GM18873 (cell line): ENCODE measurements at regions not wholly inside any gene's neighbourhood (a gene's known extent, or its start where the extent isn't known, plus 50 kb on each side); places are given as distances from the start of the nearest gene placed in this dataset.
"Not testable (repeated sequence)": the region's sequence is repeated elsewhere in the genome, so short reads cannot be mapped to it uniquely, and the experiment has no call there.

Source experiments
- ATAC-seq: cut with Tn5 transposase; IDR thresholded peaks from one replicate; pipeline ENCODE4 v1.9.1; 2021; ENCODE audit warnings: mild to moderate bottlenecking, moderate library complexity, moderate number of reproducible peaks; ENCODE audit not compliant: unreplicated experiment, low FRiP score

- not testable (repeated sequence) for ATAC-seq
Observed at GRCh38 chr1:146656356-146657060, 281.6 kb upstream of the NBPF12 start.

- not testable (repeated sequence) for ATAC-seq
Observed at GRCh38 chr1:146654763-146655162, 283.4 kb upstream of the NBPF12 start.

- ATAC-seq = not testable (repeated sequence)
Observed at GRCh38 chr1:146645978-146646604, 292.0 kb upstream of the NBPF12 start.

- not testable (repeated sequence) for ATAC-seq
Observed at GRCh38 chr1:146641534-146641933, 296.6 kb upstream of the NBPF12 start.

- not testable (repeated sequence) for ATAC-seq
Observed at GRCh38 chr1:146640671-146641070, 297.5 kb upstream of the NBPF12 start.

GRCh38 chr1:146630302-146630701 lies 307.8 kb upstream of the NBPF12 start:
- ATAC-seq = not testable (repeated sequence)

- not testable (repeated sequence) for ATAC-seq
Observed at GRCh38 chr1:146618582-146618981, 319.5 kb upstream of the NBPF12 start.

GRCh38 chr1:146604681-146605080 lies 333.4 kb upstream of the NBPF12 start:
- not testable (repeated sequence) for ATAC-seq

- ATAC-seq = not testable (repeated sequence)
Observed at GRCh38 chr1:146600720-146601307, 337.3 kb upstream of the NBPF12 start.

- not testable (repeated sequence) for ATAC-seq
Observed at GRCh38 chr1:146599906-146600305, 338.2 kb upstream of the NBPF12 start.

- not testable (repeated sequence) for ATAC-seq
Observed at GRCh38 chr1:146581229-146581628, 352.4 kb upstream of the NOTCH2NLA start.

GRCh38 chr1:146567541-146567940 lies 338.7 kb upstream of the NOTCH2NLA start:
- ATAC-seq = not testable (repeated sequence)

- not testable (repeated sequence) for ATAC-seq
Observed at GRCh38 chr1:146558032-146558431, 329.2 kb upstream of the NOTCH2NLA start.

GRCh38 chr1:146556405-146556804 lies 327.6 kb upstream of the NOTCH2NLA start:
- ATAC-seq = not testable (repeated sequence)

- not testable (repeated sequence) for ATAC-seq
Observed at GRCh38 chr1:146552414-146552813, 323.6 kb upstream of the NOTCH2NLA start.

GRCh38 chr1:146548684-146549083 lies 319.9 kb upstream of the NOTCH2NLA start:
- ATAC-seq = not testable (repeated sequence)

GRCh38 chr1:146546189-146546588 lies 317.4 kb upstream of the NOTCH2NLA start:
- not testable (repeated sequence) for ATAC-seq

- not testable (repeated sequence) for ATAC-seq
Observed at GRCh38 chr1:146537775-146538373, 309.1 kb upstream of the NOTCH2NLA start.

GRCh38 chr1:146536028-146536427 lies 307.2 kb upstream of the NOTCH2NLA start:
- ATAC-seq = not testable (repeated sequence)

- ATAC-seq = not testable (repeated sequence)
Observed at GRCh38 chr1:146535575-146535974, 306.8 kb upstream of the NOTCH2NLA start.

GRCh38 chr1:146530958-146531357 lies 302.1 kb upstream of the NOTCH2NLA start:
- ATAC-seq = not testable (repeated sequence)
